ENCODE measurements at regions not wholly inside any gene's neighbourhood (a gene's known extent, or its start where the extent isn't known, plus 50 kb on each side); places are given as distances from the start of the nearest gene placed in this dataset.
"Not testable (repeated sequence)": the region's sequence is repeated elsewhere in the genome, so short reads cannot be mapped to it uniquely, and the experiment has no call there.

DNA sequence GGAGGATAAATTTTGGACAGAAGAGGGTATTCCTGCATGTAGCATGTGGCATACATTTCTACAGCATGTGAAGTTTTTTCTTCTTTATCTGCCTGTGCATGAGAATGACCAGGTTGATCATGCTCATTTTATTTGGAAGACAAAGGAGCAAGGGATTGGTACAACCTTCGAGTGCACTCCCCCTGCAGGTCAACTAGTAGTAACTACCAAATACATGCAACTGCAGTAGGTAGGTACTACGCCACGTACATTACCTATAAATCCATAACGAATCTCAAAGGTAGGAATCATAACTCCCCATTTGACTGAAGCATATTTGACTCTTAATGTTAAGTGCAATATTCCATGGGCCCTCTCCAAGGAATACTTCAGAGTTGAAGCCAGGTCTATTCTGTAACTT lies 763.9 kb downstream of the TSN start:
- peak; percentile 9 for DNase-seq

DNA sequence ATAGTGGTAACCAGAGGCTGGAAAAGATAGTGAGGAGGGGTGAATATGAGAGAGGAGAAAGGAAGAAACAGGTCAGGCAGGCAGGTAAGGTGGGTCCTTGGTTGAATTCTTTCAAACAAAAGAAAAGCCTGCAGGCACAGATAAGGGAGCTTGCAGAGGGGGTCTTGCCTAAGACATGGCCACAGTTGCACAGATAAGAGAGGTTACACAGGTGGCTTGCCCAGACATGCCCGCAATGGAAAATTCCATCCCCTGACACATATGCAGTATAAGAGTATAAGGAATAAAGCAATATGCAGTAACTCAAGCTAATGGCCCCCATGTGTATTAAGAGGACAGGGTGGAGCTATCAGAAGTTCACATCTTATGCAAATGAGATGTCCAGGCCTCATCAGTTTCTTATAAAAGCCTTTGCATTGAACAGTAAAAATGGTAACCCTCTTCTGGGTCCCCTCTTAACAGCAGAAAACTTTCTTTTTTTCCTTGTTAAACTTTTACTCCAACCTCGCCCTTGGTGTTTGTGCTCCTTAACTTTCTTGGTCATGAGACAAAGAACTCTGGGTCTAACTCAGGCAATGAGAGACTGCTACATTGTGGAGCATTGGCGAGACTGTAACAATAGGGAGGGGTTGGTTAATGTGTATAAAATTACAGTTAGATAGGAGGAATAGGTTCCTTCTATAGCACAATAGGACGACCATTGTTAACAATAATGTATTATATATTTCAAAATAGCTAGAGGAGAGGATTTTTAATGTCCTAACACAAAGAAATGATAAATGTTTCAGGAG lies 764.6 kb downstream of the TSN start:
- DNase-seq: no peak

DNA sequence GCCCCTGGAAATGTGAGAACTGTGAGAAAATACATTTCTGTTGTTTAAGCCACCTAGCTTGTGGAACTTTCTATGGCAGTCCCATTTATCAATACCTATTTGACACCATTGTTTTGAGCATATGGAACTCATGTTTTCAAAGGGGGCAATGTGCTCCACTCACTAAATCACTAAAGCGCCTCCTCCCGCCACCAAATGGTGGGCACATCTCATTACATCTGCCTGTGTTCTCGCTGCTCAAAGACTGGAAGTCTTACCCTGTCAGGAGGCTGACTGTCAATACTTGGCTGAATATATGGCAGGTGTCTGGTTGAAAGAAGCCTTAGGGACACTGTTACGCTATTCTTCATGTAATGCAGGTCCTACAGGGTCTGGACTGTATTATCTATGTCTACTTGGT lies 767.7 kb downstream of the TSN start:
- no peak for DNase-seq

DNA sequence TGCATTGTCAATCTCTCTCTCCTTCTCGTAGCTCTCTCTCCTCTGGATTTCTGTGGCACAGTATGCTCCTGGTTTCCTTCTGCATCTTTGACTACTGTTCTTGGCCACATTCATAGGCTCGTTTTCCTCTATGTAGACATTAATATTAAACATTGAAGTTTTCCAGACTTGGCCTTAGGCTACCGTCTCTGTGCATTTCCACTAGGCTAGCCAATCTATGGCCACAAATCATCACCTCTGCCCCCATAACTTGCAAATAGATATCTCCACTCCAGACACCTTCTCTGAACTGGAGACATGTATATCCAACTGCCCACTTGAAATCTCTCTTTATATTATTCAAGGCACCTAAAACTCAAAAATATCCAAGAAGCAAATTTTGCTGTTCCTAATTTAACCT lies 768.5 kb downstream of the TSN start:
- DNase-seq: no peak

DNA sequence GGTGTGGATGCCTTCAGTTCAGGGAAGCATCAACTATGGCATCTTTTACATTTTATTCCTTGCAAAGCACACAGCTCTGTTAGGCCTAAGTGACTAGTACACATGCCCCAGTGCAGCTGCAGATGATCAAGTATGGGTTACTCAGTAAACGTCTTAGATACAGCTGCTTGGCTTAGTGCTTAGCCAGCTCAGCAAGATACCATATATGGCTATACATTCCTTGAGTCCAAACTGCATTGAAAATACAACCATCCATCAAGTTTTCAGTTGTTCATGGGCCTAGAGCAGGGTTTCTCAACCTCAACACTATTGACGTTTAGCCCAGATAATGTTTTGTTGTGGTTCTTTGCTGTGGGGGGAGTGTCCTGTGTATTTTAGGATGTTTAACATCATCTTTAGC lies 769.9 kb downstream of the TSN start:
- DNase-seq: peak; percentile 41

DNA sequence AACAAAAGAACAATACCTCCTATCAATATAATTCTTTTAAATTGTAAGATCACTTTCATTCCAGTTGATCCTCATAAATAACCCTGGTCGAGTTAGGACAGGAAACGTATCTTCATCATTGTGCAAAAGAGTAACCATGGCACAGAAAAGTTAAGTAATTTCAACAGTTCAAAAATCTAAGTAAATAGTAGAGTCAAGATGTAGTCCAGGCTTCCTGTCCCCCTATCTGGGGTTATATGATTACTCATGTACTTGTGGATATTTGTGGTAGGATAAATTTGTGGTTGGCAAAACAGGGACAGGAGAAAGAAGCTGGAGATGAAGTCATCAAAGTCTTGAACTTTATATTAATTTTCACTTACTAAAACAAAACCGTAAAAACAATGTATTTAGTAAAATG lies 772.6 kb downstream of the TSN start:
- peak; percentile 51 for DNase-seq

DNA sequence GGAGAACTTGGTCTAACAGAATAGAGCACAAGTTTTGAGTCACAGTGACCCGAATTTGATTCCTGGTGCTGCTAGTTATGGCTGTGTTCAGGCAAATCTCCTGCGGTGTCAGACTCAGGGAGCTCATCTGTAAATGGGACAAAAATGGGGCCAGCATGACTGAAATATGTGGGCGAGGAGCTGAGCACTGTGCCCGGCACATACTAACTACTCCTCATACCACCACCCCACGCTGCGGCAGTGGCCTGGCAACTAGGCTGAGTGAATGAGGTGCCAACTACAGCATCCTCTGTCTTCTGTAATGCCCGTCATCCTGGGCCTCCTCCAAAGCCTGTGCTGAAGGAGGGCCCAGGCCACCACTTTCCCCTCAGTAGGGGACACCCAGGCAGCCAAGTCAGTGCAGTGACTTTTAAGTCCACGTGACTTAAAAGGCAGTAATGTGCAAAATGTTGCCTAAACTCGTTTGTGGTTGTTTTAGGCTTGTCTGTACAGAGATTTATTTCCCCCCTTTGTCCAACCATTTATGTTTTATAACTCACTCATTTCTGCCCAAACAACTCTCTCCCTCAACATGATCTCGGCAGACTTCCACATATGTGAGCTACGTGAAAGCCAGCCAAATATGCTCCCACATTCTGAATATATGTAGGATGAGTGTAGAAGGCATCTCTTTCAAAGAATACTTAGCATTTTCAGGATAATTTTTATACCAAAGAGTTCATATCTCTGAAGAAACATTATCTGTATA lies 773.7 kb downstream of the TSN start:
- DNase-seq: peak; percentile 54

DNA sequence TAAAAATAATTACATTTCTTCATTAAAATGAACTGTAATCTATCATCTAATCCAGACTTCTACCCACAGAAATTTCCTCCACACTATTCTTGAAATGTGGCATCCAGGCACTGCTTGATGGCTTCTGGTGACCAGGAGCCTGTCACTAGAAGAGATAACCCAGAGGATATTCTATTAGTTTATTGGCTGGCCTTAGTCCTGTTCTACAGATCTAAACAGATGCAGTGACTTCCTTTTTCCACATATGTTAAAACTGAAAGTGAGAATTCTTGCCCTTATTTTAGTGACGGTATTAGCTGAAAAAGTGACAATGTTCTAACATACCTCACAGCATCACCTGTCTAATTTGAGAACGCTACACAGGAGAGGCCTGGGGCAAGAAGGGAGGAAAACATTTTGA lies 775.4 kb downstream of the TSN start:
- DNase-seq: no peak

DNA sequence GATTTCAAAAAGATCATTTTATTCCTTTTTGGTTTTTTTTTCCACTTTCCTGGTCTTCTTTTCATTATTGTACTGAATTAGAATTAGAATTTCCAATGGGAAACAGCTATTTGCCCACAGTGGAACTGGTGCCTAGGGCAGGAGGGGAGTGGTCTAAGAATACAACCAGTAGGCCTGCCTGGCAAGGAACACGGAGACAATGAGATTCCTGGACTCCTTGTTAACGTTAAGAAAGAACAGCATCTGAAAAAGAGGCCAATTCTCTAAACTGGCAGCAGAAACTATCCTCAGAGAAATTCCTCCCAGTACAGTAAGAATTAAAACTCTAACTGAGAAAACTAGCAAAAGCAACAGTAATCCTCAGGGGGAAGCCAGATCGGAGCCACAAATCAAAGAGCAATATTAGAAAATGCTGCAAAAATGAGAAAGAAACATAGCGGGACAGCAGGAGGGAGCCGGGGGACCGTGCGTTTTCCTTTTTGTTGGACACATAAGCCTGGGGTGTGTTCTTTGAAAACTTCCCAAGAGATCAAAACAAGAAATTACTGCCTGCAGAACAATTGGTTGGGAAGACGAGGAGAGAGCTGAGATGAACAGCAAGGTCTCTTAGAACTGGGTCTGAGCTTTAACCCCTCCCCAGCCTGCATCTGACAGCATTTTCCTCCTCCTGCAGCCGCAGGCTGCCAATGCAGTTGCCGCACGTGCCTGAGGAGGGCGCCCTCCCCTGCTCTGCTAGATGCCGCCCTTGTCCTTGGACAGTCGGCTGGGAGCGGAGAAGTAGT lies 776.0 kb downstream of the TSN start:
- peak; percentile 12 for DNase-seq

DNA sequence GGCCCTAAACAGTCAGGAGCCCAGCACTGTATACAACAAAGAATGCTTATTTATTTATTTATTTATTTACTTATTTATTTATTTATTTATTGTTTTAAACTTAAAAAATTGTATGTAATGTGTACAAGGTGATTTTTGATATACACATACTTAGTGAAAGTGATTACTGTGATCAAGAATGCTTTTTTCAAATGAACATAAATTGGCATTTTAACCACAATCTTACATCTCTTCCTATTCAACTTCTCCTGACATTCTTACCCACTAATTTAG lies 776.6 kb downstream of the TSN start:
- no peak for DNase-seq

DNA sequence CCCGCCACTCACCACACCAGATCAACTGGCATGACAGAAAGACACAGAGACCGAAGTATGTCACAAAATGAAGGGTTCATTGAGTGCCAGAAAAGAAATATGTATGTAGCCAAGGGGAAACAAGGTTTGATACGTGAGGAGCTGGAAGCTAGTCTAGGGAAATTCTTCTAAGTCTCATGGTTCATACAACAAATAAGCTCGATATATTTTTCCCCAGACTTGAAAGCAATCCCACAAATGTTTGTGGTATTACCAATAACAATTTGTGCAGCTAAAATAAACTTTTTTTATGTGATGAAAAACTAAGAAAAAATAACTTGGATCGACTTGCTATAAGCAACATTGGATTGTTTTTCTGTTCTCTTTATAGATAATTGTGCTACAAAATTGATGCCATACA lies 777.0 kb downstream of the TSN start:
- no peak for DNase-seq

DNA sequence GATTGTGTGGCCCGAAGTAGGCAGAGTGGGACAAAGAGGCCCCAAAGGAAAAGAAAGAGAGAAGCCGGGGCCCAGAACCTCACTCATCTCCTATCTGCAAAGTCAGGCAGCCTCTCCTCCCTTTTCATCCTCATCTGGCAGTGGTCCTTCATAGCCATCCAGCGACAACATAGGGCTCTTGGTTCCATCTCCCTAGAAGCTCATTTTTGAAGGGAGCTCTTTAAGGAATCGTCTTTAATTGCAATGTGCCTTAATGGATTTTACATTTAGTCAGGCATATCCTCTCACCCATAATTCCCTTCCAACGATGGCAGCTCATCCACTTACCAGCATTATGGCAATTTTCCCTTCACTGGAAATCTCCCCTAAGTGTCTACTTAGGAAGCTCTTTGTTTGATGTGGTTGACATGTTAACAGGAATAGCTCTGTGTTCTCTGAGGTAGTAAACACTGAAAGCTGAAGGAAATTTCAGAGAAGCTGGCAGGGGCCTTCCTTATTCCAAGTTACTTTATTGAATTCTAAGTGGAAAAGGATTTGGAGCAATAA lies 780.6 kb downstream of the TSN start:
- DNase-seq: no peak

DNA sequence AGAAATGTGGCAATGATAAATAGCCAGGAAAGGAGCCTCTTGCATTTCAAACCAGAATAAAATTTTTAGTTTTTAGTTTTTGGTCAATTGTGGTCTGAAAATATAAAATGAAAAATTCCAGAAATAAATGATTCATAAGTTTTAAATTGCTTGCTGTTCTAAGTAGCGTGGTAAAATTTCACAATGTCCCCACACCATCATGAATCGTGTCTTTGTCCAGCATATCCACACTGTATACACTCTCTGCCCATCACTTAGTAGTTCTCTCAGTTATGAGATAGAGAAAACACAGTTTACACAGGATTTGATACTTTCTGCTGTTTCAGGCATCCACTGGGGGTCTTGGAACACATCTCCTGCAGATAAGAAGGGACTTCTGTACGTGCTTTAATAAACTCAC lies 783.9 kb downstream of the TSN start:
- no peak for DNase-seq

DNA sequence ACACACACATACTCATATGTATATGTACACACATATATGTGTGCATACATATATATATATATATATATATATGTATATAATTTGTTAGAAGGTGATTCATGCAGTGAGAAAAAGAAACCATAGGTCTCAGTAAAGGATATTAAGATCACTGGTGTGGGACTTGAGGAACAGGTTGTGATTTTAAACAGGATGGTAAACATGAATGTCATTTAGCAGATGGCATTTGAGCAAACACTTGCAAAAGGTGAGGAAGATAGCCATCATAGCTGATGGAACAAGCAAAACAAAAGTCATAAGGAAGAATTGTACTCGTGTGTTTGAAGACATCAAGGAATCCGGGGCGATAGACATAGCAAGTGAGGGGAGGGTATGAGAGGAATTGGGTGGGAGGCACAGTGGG lies 784.5 kb downstream of the TSN start:
- no peak for DNase-seq

DNA sequence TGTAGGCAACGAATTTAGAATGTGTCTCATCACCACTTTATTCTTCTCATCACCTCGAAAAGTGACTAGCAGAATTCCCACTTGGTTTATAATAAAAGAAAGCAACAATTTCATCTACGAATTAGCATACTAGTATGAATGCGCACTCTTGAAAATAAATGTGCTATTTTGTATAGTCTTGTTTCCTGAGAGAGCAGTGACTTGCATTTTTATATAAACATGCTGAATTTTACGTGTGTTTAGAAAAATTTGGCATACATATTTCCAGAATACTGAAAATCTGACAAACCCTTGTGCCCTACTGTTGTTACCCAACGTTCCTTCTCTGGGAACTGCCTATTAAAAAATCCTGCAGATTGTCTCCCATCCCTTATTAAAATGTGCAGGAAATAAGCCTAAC lies 786.8 kb downstream of the TSN start:
- no peak for DNase-seq

DNA sequence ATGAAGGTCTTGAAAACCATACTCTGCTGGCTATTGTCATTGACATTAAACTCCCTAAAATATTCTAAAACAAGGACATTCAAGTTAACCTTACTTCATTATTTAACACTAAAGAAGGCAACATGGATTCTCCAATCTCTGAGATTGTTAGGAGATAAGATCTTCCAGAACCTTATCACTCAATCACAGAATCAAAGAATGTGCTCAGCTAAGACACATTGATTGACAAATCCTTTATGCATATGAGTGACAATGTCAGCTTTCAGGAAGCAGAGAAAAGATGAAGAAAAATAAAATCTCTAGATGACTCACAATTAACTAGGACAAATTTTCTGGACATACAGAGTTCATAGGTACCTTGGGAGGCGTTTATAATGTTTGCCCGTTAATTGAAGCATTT lies 787.2 kb downstream of the TSN start:
- no peak for DNase-seq

DNA sequence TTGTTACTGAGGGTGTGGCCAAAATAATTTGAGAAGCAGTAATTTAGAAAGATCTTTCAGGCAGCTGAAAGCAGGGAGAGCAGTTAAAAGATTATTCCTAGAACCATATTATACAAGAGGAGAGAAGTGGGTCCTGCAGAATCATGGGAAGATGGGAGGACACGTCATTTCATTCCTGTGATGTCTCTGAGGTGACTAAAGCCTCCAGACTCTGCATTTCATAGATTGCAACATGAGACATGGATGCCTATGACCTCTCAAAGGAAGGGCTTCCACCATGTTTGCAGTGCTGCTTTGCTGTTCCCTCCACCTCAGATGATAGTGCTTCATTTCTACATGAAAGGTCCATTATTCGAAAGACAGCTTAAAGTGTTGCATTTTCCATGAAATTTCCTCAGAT lies 788.4 kb downstream of the TSN start:
- peak; percentile 62 for DNase-seq

DNA sequence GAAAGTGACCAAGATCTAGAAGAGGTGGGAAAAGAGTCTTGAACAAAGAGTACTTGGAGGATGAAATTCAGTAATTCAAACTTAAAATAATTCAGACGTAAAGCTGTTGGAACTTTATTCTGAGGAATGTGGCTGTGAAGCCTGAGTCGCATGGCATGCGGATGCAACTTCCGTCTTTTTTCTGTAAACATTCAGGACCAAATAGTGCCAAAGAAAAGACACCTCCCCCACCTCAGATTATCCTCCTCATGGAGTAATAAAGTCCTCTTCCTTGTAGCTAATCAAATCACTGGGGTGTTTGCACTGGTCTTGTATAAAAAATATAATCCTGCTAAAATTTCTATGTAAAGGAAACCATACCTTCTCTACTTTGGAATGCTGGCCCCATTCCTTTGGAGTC lies 790.4 kb downstream of the TSN start:
- DNase-seq: peak; percentile 8

DNA sequence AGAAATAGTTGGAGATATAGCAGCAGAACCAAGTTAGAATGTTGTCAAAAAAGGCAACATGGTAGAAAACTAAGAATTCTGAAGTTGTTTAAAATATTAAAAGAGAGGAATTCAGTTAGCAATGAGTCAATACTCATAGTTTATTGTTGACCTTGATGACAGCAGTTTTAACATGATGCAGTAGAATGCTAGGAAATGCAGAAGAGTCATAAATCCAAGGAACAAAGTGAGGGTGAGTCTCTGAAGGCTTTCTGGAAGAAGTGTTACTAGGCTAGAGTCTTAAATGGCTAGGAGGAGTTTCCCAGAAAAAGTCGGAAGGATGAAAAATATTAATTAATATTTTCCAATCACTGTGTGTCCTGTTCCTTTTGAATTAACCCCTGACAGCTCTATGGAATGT lies 807.3 kb downstream of the TSN start:
- DNase-seq: no peak

DNA sequence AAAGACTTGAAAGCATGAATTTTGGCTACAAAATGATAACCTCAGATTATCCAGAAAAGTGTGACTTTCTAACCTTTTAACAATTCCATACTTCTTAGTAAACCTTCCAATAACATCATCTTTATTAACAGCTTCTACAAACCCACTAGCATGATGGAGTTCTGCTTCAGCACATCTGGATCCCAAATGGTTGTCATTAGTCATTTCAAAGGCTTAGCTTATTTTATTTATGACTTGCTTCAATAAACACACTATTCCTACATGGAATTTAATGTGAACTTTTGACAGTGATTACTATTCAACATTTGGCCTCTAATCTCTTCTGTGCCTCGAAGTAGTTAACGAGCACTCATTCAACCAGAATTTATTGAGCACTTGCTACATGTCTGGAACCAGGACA lies 808.3 kb downstream of the TSN start:
- DNase-seq: no peak

DNA sequence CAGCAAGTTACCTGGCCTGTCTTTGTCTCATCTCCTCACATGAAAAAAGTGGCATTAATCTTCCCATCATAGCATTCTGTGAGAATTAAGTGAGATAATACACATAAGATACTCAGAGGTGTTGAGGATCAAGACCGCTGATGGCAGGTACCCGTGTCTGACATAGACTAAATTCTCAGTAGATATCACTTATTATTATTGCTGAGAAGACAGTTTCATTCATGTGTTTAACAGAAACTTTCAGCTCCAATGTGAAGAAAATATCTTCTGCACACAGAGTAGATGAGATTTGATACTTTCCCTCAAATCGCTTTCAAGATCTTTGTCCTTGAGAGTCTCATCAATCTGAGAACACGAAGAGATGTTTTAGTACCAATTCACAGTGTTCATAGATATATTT lies 809.4 kb downstream of the TSN start:
- DNase-seq: no peak

DNA sequence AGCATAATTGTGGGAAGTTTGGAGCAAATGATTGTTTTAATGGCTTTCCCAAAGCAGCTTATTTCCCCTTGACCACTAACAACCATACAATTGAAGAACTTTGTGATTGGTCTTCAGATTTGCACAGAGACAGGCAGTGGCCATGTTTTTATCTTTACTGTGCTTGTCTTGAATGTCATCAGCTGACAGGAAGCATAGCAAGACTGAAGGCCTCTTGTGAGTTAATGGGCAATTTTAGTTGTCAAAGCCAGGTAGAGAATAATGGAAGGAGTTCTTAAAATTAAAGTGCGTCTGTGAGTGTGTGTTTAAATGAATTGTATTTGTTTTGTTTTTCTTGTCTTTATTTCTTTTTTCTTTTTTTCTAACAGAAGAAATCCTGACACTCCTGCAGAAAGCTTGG lies 809.9 kb downstream of the TSN start:
- no peak for DNase-seq

DNA sequence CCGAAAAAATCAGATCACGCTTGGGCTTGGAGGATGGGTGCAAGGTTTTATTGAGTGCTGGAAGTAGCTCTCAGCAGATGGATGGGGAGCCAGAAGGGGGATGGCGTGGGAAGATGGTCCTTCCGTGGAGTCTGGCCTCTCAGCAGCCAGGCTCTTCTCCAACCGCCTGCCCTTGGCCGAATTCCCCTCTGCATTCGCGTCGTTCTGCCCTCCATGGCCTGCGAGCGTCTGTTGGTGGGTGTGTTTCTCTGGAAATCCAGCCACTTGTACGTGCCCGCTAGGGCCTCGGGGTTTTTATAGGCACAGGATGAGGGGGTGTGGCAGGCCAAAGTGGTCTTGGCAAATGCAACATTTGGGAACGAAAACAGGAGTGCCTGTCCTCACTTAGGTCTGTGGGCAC lies 815.2 kb downstream of the TSN start:
- DNase-seq: no peak

DNA sequence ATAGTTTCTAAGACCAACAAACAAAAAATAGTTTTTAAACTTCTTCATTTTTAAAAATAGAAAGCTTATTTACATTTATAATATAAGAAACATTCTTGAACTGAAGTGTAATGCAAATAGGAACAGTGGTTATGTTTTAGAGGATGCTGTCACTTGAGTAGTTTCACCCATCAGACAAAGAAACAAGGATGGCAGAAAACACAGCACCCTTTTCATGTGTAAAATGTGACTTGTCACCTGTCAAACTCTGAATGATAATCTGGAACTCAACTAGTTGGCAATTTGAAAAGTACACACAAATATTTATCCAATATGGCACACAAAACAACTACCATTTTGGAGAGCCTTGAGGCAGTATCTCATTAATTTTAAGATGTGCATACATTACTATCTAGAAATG lies 816.0 kb downstream of the TSN start:
- DNase-seq: not testable (repeated sequence)
